ENCODE measurements at regions not wholly inside any gene's neighbourhood (a gene's known extent, or its start where the extent isn't known, plus 50 kb on each side); places are given as distances from the start of the nearest gene placed in this dataset.
"Not testable (repeated sequence)": the region's sequence is repeated elsewhere in the genome, so short reads cannot be mapped to it uniquely, and the experiment has no call there.

DNA sequence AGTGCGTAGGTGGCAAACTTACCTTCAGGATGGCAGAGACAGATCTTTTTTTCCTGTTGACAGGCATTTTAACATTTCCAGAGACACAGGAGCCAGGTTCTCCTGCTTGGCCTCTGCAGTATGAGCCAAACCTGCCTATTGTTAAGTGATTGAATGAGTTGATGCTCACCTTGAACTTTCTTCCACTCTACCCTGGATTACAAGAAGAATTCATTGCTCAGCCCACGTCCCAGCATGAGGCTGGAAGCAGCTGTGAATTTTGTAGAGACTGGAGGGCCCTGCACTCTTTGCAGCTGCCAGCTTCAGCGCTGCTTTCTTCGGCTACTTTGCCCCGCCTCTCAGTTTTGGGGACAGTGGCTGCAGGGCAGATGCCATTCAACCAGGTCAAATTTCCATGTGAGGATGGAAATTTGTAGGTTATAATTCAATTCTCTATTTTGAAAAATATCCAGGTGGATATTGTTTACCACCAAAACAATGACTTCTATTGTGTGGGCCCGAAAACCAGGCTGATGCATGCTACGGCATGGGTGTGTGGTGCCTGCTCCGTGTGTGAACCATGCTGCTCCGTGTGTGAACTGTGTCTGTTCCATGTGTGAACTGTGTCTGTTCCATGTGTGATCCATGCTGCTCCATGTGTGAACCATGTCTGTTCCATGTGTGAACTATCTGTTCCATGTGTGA, 75.2 kb upstream of the METTL9 start:
- WGBS (ENCODE audit: insufficient coverage): 81% methylated on average over 8 of the region's 9 CpGs
- no peak for DNase-seq (ENCODE audit: low read depth in 4 of 6, low spot score in 6 of 6)
- Histone ChIP-seq H3K27ac (ENCODE audit: low read depth, low read length) (no peak overlapping the region), H3K4me3 (ENCODE audit: low read depth, low read length) (no peak overlapping the region), H3K36me3 (ENCODE audit: control insufficient read depth, insufficient read depth, low read length) (no peaks in the 10 kb centered on the region), H3K27me3 (ENCODE audit: control insufficient read depth, insufficient read depth, low read length) (no peaks in the 10 kb centered on the region), H3K4me1 (ENCODE audit: control insufficient read depth, insufficient read depth, low read length) (peaks cover 46% of the 10 kb centered on the region), H3K9me3 (ENCODE audit: control insufficient read depth, insufficient read depth, low read length) (no peaks in the 10 kb centered on the region)

DNA sequence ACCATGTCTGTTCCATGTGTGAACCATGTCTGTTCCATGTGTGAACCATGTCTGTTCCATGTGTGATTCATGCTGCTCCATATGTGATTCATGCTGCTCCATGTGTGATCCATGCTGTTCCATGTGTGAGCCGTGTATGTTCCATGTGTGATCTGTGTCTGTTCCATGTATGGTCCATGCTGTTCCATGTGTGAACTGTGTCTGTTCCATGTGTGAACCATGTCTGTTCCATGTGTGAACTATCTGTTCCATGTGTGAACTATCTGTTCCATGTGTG, 74.7 kb upstream of the METTL9 start:
- 100% methylated on average over 1 of the region's 1 CpG for WGBS (ENCODE audit: insufficient coverage)
- H3K4me1 ChIP-seq (ENCODE audit: control insufficient read depth, insufficient read depth, low read length): peaks cover 44% of the 10 kb centered on the region
- not testable (repeated sequence) for H3K4me3 ChIP-seq (ENCODE audit: low read depth, low read length); DNase-seq (ENCODE audit: low read depth in 4 of 6, low spot score in 6 of 6); H3K36me3 ChIP-seq (ENCODE audit: control insufficient read depth, insufficient read depth, low read length); H3K27ac ChIP-seq (ENCODE audit: low read depth, low read length); H3K27me3 ChIP-seq (ENCODE audit: control insufficient read depth, insufficient read depth, low read length); H3K9me3 ChIP-seq (ENCODE audit: control insufficient read depth, insufficient read depth, low read length)

DNA sequence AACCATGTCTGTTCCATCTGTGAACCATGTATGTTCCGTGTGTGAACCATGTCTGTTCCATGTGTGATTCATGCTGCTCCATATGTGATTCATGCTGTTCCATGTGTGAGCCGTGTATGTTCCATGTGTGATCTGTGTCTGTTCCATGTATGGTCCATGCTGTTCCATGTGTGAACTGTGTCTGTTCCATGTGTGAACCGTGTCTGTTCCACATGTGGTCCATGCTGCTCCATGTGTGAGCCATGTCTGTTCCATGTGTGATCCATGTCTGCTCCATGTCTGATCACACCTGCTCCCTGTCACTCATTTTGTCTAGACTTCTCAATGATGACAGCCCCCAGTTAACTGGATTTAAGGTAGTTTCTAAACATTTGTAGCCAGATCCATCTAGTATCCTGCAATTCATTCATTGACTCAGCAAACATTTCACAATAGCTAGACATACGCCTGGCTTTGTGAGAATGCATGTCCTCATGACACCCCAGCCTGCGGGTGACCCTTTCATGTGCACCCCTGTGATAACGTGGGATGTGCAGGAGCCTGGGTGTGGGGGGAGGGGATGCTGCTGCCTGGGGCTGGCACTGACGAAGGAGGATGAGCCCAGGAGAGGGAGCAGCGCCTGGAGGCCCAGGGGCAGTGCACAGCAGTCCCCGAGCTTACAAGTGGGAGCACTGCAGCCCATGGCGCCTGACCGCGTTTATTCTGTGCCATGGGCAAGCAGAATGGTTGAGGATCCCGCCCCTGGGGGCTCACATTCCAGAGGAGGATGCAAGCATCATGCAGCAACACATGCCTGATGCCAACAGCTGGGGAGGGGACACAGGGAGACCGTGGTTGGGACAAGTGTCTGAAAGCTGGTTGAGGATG, 74.1 kb upstream of the METTL9 start:
- not testable (repeated sequence) for H3K9me3 ChIP-seq (ENCODE audit: control insufficient read depth, insufficient read depth, low read length); H3K27ac ChIP-seq (ENCODE audit: low read depth, low read length); H3K36me3 ChIP-seq (ENCODE audit: control insufficient read depth, insufficient read depth, low read length); H3K27me3 ChIP-seq (ENCODE audit: control insufficient read depth, insufficient read depth, low read length); H3K4me3 ChIP-seq (ENCODE audit: low read depth, low read length)
- 59% methylated on average over 14 of the region's 14 CpGs for WGBS (ENCODE audit: insufficient coverage)
- DNase-seq (ENCODE audit: low read depth in 4 of 6, low spot score in 6 of 6): peak in 1 of 6 donors; percentile 15
- peaks cover 44% of the 10 kb centered on the region for H3K4me1 ChIP-seq (ENCODE audit: control insufficient read depth, insufficient read depth, low read length)

DNA sequence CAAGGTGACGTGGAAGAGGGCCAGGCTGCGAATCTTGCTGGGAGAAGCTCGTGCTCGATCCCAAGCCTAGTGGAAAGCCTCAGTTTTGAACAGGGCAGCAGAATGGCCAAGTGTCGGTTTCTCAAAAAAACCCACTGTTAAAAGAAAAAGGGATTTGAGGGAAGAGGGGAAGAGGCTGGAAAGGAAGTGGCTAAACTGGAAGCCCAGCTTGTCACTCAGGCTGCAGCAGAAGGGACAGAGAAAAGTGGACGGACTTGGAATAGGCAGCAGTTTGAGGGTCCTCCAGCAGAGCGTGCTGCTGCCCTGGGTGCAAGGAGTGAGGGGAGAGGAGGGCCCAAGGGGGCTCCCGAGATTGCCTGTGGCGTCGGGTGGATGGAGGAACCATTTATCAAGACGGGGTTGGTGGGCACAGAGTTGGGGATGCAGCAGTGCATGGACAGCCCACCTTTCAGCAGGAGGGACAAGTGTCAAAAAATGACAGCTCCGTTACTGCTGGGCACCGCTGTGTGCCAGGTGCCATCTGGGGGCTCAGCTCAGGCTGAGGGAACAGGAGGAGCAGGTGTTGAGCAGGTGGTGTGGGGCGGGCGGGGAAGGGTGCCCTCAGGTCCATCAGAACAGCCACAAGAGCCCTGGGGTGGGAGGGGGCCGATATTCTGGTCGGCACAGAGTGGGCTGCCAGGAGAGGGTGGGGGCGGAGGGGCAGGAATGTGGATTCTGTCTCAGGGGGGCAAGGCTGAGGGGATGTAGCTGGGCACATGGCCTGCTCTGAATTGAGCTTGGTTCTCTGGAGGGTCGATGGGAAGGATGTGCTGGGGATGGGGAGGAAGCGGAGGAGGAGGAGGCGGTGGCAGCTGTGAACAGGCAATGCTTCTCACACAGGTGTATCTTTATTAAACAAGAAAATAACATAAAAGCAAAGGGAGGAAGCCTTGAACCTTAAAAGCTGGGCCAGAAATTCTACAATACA, 73.1 kb upstream of the METTL9 start:
- WGBS (ENCODE audit: insufficient coverage): 67% methylated on average over 15 of the region's 21 CpGs
- peak in 1 of 6 donors; percentile 35 for DNase-seq (ENCODE audit: low read depth in 4 of 6, low spot score in 6 of 6)
- not testable (repeated sequence) for H3K36me3 ChIP-seq (ENCODE audit: control insufficient read depth, insufficient read depth, low read length); H3K9me3 ChIP-seq (ENCODE audit: control insufficient read depth, insufficient read depth, low read length); H3K4me3 ChIP-seq (ENCODE audit: low read depth, low read length); H3K27ac ChIP-seq (ENCODE audit: low read depth, low read length); H3K27me3 ChIP-seq (ENCODE audit: control insufficient read depth, insufficient read depth, low read length)
- peaks cover 37% of the 10 kb centered on the region for H3K4me1 ChIP-seq (ENCODE audit: control insufficient read depth, insufficient read depth, low read length)

DNA sequence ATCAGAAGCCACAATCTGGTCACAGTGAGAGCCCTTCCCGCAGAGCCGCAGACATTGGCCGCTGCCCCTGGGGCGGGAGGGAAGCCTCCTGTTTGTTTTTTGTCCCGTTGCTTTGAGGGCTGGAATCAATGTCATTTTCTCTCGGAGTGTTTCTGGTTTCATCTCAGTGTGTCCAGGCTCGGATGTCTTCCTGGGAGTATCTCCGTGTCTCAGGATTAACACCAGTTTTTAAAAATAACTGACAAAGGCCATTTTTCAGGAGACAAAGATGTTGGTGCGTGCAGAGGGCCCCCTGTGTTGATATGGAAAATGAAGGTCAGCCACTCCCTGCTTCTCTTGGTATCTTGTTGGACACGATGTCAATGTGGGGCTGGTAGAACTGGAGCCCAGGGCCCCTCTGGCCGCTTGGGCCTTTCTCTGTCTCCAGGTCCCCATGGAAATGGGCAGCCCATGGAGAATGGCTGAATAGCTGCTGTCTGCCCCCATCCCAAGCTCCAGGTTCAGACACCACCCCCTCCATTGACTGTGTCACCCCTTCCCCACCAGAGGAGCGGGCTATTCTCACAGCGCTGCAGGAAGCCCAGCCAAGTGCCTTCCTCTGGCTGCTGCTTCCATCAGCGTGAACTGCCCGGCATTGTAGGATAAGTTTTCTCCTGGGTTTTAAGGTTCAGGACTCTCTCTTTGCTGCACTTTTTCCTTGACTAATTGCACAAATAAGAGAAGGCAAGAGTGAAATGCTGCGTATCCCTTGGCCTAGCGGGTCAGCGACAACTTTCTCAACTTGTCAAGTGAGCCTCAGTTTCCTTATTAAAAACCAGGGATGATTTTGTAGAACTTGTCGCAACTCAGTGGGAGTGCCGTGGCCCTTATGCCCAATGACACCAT, 72.2 kb upstream of the METTL9 start:
- WGBS (ENCODE audit: insufficient coverage): 54% methylated on average over 16 of the region's 20 CpGs
- Histone ChIP-seq H3K27ac (ENCODE audit: low read depth, low read length) (no peak overlapping the region), H3K9me3 (ENCODE audit: control insufficient read depth, insufficient read depth, low read length) (no peaks in the 10 kb centered on the region), H3K36me3 (ENCODE audit: control insufficient read depth, insufficient read depth, low read length) (no peaks in the 10 kb centered on the region), H3K4me3 (ENCODE audit: low read depth, low read length) (no peak overlapping the region), H3K27me3 (ENCODE audit: control insufficient read depth, insufficient read depth, low read length) (no peaks in the 10 kb centered on the region), H3K4me1 (ENCODE audit: control insufficient read depth, insufficient read depth, low read length) (peaks cover 29% of the 10 kb centered on the region)
- peak in 1 of 6 donors; percentile 14 for DNase-seq (ENCODE audit: low read depth in 4 of 6, low spot score in 6 of 6)

DNA sequence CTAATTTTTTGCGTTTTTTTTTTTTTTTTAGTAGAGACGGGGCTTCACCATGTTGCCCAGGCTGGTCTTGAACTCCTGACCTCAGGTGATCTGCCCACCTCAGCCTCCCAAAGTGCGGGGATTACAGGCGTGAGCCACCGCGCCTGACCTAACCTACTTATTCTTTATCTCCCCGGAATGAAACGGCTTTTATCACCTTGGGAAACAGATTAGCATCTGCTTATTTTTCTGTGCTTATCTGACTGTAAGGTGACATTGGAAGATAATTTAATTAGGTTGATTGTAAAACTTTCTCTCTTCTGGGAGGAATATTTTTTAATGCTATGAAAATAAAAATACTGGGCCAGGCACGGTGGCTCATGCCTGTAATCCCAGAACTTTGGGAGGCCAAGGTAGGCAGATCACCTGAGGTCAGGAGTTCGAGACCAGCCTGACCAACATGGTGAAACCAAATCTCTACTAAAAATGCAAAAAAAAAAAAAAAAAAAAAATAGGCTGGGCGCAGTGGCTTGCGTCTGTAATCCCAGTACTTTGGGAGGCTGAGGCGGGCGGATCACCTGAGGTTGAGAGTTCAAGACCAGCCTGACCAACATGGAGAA, 70.2 kb upstream of the METTL9 start:
- not testable (repeated sequence) for H3K27ac ChIP-seq (ENCODE audit: low read depth, low read length); DNase-seq (ENCODE audit: low read depth in 4 of 6, low spot score in 6 of 6); H3K36me3 ChIP-seq (ENCODE audit: control insufficient read depth, insufficient read depth, low read length); H3K4me3 ChIP-seq (ENCODE audit: low read depth, low read length); H3K27me3 ChIP-seq (ENCODE audit: control insufficient read depth, insufficient read depth, low read length); H3K9me3 ChIP-seq (ENCODE audit: control insufficient read depth, insufficient read depth, low read length)
- peaks cover 23% of the 10 kb centered on the region for H3K4me1 ChIP-seq (ENCODE audit: control insufficient read depth, insufficient read depth, low read length)
- 90% methylated on average over 1 of the region's 14 CpGs for WGBS (ENCODE audit: insufficient coverage)

DNA sequence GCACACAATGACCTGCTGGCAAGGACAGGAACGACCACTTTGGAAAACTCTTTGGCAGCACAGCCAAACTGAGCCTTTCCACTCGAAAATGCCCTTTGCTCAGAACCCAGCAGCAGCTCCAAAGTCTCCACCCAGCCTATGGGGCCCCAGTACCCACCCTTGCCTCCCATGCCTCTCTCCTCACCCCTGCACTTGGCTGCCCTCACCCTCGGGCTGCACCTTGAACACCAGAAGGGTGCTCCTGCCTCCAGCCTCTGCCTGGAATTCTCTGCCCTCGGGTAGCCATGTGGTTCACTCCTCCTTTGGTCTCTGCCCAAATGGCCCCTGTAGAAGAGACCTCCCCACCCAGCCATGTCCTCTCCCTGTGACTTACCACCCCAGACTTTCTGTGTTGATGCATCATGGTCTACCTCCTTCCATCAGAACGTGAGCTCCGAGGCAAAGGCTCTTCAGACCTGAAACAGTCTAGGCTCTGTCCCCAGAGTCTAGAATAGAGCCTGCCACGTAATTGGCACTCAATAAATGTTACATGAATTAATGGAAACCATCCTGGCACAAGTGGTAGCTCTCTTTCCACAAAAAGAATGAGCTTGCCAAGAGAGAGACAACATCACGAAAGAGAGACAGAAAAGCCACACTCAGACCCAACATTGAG, 68.5 kb upstream of the METTL9 start:
- not testable (repeated sequence) for H3K4me3 ChIP-seq (ENCODE audit: low read depth, low read length); H3K27me3 ChIP-seq (ENCODE audit: control insufficient read depth, insufficient read depth, low read length); H3K9me3 ChIP-seq (ENCODE audit: control insufficient read depth, insufficient read depth, low read length); H3K27ac ChIP-seq (ENCODE audit: low read depth, low read length); H3K36me3 ChIP-seq (ENCODE audit: control insufficient read depth, insufficient read depth, low read length); DNase-seq (ENCODE audit: low read depth in 4 of 6, low spot score in 6 of 6)
- 50% methylated on average over 1 of the region's 8 CpGs for WGBS (ENCODE audit: insufficient coverage)
- H3K4me1 ChIP-seq (ENCODE audit: control insufficient read depth, insufficient read depth, low read length): peaks cover 17% of the 10 kb centered on the region

DNA sequence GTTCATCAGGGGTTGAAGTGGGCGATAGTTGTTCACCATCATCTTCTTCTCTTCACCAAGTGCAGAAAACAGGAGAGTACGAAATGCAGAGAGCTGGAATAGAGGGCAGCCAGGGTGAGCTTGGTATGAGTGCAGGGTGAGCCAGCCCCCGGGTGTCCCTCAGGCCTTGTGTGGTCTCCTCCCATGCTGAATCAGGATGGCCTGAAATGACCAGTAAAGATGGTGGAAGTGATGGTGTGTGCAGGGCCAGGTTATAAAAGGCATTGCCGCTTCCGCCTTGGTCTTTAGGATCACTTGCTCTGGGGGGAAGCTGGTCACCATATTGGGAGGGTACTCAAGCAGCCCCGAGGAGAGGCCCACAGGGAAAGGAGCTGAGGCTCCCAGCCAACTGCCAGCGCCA, 66.4 kb upstream of the METTL9 start:
- H3K9me3 ChIP-seq (ENCODE audit: control insufficient read depth, insufficient read depth, low read length); DNase-seq (ENCODE audit: low read depth in 4 of 6, low spot score in 6 of 6); H3K27me3 ChIP-seq (ENCODE audit: control insufficient read depth, insufficient read depth, low read length); H3K27ac ChIP-seq (ENCODE audit: low read depth, low read length); H3K36me3 ChIP-seq (ENCODE audit: control insufficient read depth, insufficient read depth, low read length); H3K4me3 ChIP-seq (ENCODE audit: low read depth, low read length); H3K4me1 ChIP-seq (ENCODE audit: control insufficient read depth, insufficient read depth, low read length): not testable (repeated sequence)
- 96% methylated on average over 4 of the region's 7 CpGs for WGBS (ENCODE audit: insufficient coverage)

All from spinal cord (tissue), 9 donors.